ENCODE measurements at regions not wholly inside any gene's neighbourhood (a gene's known extent, or its start where the extent isn't known, plus 50 kb on each side); places are given as distances from the start of the nearest gene placed in this dataset.

DNA sequence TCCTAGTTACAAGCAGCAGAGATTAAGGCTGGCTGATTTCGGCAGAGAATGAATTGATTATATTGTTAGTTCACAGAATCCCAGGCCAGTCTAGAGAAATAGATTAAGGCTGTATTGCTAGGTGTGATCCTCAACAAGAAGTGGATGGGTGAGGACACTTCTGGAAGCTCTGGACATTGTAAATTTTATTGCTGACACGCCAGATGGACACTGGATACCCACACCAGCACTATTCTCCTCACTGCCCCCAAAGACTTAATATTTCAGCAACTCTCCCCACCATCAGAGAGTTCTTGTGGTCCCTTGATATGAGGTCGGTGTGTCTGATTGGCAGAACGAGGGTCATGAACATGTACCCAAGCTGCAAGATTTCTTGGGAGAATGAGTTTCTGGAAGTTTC lies 171.6 kb upstream of the EGFLAM start:
- H3K27ac ChIP-seq, result no peak overlapping the region

GRCh38 chr5:38079620-38080402 lies 178.5 kb upstream of the EGFLAM start:
- Histone ChIP-seq H3K4me1 (no peaks in the 10 kb centered on the region), H3K4me3 (no peak overlapping the region), H3K9me3 (no peaks in the 10 kb centered on the region), H3K27ac (no peak overlapping the region), H3K36me3 (no peaks in the 10 kb centered on the region), H3K27me3 (no peaks in the 10 kb centered on the region)
- intact Hi-C loops (cut with DNase I), result no loop called here
- no peak for TF ChIP-seq POLR2A (IDR thresholded peaks at IDR 0.05)
- TF ChIP-seq, protein P1, sequence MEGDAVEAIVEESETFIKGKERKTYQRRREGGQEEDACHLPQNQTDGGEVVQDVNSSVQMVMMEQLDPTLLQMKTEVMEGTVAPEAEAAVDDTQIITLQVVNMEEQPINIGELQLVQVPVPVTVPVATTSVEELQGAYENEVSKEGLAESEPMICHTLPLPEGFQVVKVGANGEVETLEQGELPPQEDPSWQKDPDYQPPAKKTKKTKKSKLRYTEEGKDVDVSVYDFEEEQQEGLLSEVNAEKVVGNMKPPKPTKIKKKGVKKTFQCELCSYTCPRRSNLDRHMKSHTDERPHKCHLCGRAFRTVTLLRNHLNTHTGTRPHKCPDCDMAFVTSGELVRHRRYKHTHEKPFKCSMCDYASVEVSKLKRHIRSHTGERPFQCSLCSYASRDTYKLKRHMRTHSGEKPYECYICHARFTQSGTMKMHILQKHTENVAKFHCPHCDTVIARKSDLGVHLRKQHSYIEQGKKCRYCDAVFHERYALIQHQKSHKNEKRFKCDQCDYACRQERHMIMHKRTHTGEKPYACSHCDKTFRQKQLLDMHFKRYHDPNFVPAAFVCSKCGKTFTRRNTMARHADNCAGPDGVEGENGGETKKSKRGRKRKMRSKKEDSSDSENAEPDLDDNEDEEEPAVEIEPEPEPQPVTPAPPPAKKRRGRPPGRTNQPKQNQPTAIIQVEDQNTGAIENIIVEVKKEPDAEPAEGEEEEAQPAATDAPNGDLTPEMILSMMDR (IDR thresholded peaks at IDR 0.05), result no peak
- no peak for DNase-seq
- WGBS, 2 donors, result 63 to 79% methylated on average over 3 of the region's 3 CpGs

More for the DNA sequence above, 171.6 kb upstream of the EGFLAM start:
- no peak for TF ChIP-seq POLR2A (IDR thresholded peaks at IDR 0.05)
- TF ChIP-seq, protein P1 (IDR thresholded peaks at IDR 0.05), result no peak
- Histone ChIP-seq H3K4me3 (no peak overlapping the region), H3K9me3 (no peaks in the 10 kb centered on the region), H3K36me3 (no peaks in the 10 kb centered on the region), H3K4me1 (no peaks in the 10 kb centered on the region), H3K27me3 (no peaks in the 10 kb centered on the region)
- WGBS, 2 donors, result 76 to 84% methylated on average over 4 of the region's 4 CpGs
- DNase-seq, result no peak
- intact Hi-C loops (cut with DNase I), result no loop called here

DNA sequence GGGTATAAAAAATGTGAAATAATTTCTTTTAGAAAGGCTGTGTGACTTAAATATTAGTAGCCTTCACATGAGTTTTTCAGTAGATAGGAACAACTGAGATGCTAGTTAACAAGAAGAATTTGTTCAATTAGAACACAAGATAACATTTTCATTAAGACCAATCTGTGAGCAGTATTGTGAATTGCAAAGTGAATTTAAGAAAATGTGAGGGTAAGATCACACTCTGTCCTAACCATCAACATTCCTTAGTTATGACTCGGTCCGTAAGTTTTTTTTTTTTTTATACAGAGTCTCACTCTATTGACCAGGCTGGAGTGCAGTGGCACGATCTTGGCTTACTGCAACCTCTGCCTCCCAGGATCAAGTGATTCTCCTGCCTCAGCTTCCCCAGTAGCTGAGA lies 180.2 kb upstream of the EGFLAM start:
- Histone ChIP-seq H3K36me3 (no peaks in the 10 kb centered on the region), H3K27me3 (no peaks in the 10 kb centered on the region), H3K27ac (no peak overlapping the region), H3K9me3 (no peaks in the 10 kb centered on the region), H3K4me3 (no peak overlapping the region), H3K4me1 (no peaks in the 10 kb centered on the region)
- intact Hi-C loops (cut with DNase I), result no loop called here
- DNase-seq, result no peak
- WGBS, 2 donors, result 47 to 64% methylated on average over 3 of the region's 3 CpGs
- TF ChIP-seq POLR2A (IDR thresholded peaks at IDR 0.05), result no peak
- TF ChIP-seq, protein P1 (IDR thresholded peaks at IDR 0.05), result no peak

GRCh38 chr5:38077652-38078051 lies 180.7 kb upstream of the EGFLAM start:
- Histone ChIP-seq H3K27me3 (no peaks in the 10 kb centered on the region), H3K9me3 (no peaks in the 10 kb centered on the region), H3K27ac (no peak overlapping the region), H3K4me1 (no peaks in the 10 kb centered on the region), H3K36me3 (no peaks in the 10 kb centered on the region), H3K4me3 (no peak overlapping the region)
- intact Hi-C loops (cut with DNase I), result no loop called here
- WGBS, 2 donors, result 73% methylated on average over 1 of the region's 1 CpG; no CpG with 5 or more reads in 1 of the 2 donors
- DNase-seq, result no peak
- no peak for TF ChIP-seq POLR2A (IDR thresholded peaks at IDR 0.05)
- TF ChIP-seq, protein P1 (IDR thresholded peaks at IDR 0.05), result no peak

DNA sequence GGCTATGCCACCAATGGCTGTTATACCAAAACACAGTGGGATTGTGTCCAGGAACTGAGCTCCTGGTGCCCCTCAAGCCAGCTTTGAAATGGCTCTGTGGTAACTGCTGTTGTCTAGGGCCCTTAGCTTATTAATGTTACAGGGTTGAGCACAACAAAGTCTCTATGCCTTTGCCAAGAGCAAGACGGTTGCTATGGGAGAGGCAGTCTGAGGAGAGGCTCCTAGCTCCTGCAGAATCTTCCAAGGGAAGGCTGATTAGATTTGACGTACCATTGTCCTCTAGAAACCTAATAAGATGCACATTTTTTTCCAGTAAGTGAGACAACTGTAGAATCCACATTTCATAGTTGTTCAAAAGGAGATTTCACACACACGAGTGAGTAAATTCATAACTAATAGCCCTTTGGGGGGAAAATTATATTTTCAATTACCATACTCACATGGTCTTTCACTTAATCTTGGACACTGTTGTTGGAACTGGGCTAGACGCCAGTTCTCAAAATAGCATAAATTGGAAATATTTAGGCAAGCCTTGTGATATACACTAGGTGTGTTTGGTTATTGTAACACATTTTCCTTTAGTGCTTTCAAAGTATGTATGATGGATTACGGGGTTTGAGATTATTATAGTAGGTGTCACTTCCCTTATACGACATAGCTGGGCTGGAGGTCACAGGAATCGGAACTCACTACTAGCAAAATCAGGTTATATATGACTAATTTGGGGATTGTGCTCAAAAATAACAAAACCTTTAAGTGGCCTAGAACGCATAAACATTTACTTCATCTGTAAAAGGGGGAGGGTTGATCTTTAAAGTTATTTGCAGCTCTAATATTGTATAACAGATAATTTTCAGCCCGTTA lies 186.3 kb upstream of the EGFLAM start:
- no peaks in the 10 kb centered on the region for H3K4me1 ChIP-seq
- H3K4me3 ChIP-seq, result no peak overlapping the region
- H3K27ac ChIP-seq, result no peak overlapping the region
- 66 to 68% methylated on average over 9 of the region's 9 CpGs for WGBS, 2 donors
- H3K9me3 ChIP-seq, result no peaks in the 10 kb centered on the region
- no peak for TF ChIP-seq POLR2A (IDR thresholded peaks at IDR 0.05)
- TF ChIP-seq, protein P1 (IDR thresholded peaks at IDR 0.05), result no peak
- intact Hi-C loops (cut with DNase I), result no loop called here
- DNase-seq, result no peak
- H3K27me3 ChIP-seq, result no peaks in the 10 kb centered on the region
- no peaks in the 10 kb centered on the region for H3K36me3 ChIP-seq
